Tongue (tissue), 1 donor: ENCODE measurements at regions not wholly inside any gene's neighbourhood (a gene's known extent, or its start where the extent isn't known, plus 50 kb on each side); places are given as distances from the start of the nearest gene placed in this dataset.
A peak's percentile ranks its signal among the peaks of the same experiment; 100 is the strongest.
"Not testable (repeated sequence)": the region's sequence is repeated elsewhere in the genome, so short reads cannot be mapped to it uniquely, and the experiment has no call there.

Experiments used
- DNase-seq: peaks from one replicate; pipeline ENCODE4 v3.0.0-alpha.2; 2015

- DNase-seq: no peak
These were observed 148.3 kb upstream of the PFKP start for GRCh38 chr10:2919016-2919415.

DNA sequence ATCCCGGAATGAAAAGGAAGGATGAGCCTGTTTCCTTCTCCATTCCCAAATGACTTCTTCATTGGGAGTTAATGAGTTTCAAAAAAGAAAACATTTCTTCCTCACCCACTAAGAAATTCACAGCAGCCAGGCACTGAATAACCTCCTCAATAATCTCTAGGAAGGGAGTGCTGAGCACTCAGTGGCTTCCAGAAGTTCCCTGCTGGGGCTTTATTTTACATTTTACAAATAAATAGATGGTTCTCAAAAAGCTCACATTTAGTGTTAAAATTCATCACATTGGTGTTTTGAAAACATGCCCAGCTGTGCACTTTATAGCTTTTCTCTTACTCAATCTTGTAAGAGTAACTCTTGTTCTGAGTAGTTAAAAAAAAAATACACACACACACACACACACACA, 148.9 kb upstream of the PFKP start:
- no peak for DNase-seq

DNA sequence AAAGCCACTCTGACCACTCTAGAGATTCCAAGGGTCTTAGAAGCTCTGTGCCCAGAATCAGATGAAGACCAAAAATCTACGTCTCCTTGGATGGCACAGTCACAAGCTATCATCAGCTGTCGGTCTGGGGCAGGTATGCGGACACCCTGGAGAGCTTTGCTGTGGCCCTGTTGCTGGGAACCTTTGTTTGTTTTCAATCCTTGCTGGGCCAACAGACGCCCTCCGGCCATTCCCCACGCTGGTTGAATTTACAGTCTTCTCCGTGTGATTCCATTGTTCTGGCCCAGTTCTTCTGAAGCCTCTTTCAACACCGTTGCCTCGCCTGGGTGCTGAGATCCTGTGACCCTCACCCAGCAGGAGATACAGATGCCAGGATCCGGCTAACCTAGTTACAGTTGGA, 149.4 kb upstream of the PFKP start:
- no peak for DNase-seq

DNA sequence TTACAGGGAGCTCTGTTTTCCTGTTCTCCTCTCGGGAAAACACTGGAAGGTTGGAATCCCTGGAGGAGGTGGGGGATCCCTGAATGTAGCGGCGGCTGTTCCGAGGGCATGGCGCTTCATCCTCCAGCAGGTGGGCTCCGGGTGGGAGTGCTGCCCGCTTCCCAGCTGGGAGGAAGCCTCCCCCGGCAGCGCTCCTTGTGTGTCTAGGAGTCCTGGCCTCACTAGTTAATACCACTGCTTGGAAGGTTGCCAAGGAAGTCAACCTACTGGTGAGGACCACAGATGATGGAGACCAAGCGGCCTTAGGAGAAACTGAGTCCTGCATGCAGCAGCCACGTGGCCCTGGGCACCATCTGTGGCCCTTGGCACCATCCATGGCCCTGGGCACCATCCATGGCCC, 151.9 kb upstream of the PFKP start:
- no peak for DNase-seq

DNA sequence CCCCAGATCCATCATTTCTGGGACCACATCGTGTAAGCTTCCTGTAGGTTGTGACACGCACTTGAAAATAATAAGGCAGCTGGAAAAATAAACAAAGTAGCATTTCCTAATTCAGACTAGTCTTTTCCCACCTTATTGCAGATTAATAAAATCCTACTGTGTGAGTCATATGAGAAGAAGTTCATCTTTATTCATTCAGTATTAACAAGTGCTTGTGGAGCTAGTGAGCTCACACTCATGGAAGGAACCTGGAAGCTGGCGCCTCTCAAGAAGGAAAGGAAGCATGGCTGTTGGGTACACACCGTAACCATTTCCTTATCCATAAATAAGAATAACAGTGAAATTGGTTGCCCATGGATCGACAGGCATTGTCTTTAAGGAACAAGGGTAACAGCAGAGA, 152.6 kb upstream of the PFKP start:
- DNase-seq: no peak

GRCh38 chr10:2913474-2913873, 153.9 kb upstream of the PFKP start:
- no peak for DNase-seq

- DNase-seq: no peak
These were observed 156.7 kb upstream of the PFKP start for GRCh38 chr10:2910656-2911055.

DNA sequence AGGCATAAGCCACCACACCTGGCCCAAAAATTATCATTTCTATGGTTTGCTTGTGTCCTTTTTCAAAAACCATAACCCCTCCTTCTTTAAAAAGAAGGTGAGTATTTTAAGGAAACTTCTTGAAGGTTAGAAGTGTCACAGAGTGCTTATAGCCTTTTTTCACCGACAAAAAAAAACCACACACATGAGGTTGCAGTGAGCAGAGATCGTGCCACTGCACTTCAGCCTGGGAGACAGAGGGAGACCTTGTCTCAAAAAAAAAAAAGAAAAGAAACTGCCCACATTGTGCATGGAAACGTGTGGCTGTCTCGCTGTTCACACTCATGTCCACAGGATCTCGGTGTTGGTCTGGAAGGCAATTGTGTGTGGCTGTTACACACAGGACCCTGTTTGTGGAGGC, 157.4 kb upstream of the PFKP start:
- no peak for DNase-seq

- no peak for DNase-seq
These were observed 158.3 kb upstream of the PFKP start for GRCh38 chr10:2908851-2909630.

DNA sequence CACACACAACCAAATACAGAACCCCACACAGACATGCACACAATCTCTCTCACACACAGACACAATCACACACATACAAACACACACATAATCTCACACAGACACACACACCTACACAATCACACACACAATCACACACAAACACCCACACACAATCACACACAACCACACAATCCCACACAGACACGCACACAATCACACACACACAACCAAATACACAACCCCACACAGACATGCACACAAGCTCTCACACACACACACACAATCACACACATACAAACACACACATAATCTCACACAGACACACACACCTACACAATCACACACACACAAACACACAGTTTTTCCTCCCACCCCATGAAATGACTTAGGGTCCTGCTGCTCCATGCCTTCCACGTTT, 160.4 kb upstream of the PFKP start:
- no peak for DNase-seq

DNA sequence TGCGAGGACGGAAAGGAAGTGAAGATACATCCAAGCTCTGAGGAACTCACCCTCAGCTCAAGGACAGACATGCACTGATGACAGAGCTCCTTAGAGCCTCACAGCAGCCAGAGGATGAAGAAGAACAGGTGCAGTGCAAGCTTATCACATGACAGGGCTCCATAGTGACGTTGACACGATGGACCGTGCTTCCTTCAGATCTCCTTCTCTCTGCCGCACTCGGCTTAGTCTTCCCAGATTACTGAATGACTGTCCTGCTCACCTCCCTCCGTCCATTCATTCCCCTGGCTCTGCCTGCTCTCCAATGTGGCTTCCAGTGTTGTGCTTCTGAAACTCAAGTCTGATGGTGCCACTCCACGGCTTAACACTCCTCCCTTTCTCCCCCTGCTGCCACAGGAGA, 161.5 kb upstream of the PFKP start:
- DNase-seq: peak; percentile 62

DNA sequence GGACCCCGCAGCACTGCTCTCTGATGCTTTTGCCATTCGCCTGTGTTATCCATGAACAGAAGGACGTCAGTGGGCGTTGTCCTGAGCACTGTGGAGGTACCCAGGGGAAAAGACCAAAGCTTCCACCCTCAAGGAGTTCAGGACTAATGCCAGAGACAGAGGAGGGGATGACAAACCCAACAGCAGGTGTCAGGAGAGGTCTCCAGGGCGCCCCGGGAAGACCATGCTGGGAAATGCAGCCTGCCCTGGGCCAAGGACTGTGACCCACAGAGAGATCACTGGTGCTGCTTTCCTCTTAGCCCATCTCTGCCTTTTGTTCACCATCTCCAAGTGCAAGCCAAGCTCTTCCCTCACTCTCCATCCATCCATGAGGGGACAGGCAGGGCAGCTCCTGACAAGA, 166.8 kb upstream of the PFKP start:
- DNase-seq: no peak

- no peak for DNase-seq
These were observed 167.9 kb upstream of the PFKP start for GRCh38 chr10:2899246-2899951.

- DNase-seq: no peak
These were observed 168.9 kb upstream of the PFKP start for GRCh38 chr10:2898509-2898860.

GRCh38 chr10:2897619-2898508, 169.5 kb upstream of the PFKP start:
- DNase-seq: no peak

DNA sequence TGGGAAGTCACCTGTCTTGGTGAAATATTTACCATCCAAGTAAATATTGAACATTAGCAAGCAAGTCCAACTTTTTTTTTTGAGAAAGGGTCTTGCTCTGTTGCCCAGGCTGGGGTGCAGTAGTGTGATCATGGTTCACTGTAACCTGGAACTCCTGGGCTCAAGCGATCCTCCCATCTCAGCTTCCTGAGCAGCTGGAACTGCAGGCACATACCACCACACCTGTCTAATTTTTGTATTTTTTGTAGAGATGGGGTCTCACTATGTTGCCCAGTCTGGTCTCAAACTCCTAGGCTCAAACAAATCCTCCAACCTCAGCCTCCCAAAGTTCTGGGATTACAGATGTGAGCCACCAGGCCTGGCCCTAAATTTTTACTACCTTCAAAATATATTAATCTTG, 171.0 kb upstream of the PFKP start:
- not testable (repeated sequence) for DNase-seq

DNA sequence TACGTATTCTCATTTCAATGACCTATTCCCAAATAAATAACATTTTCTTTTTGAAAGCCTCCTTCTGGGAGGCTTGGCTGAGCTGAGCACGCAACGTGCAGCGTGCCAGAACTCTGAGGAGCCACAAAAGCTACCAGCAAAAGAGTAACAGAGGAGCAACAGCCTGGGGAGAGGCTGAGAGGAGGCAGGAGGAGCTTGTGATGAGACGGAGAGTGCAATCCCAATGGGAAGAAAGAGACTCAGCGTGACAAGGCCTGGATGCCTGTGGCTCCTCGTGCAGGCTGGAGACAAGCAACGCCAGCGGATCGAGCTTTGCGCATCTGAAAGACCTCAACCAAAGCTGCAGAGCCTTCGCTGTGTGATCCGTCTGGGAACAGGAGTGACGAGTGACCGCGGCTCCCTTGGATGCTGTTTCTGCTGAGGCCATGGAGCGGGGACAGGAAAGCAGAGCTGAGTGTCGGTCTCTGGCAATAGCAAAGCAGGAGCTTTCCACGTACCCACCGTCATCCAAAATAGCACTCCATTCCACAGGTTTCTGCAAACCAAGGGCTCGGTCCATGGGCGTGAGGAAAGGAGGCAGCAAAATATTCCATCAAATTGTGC, 171.7 kb upstream of the PFKP start:
- no peak for DNase-seq

- DNase-seq: no peak
These were observed 173.4 kb upstream of the PFKP start for GRCh38 chr10:2893991-2894390.

- DNase-seq: no peak
These were observed 174.0 kb upstream of the PFKP start for GRCh38 chr10:2893158-2893845.

- no peak for DNase-seq
These were observed 175.6 kb upstream of the PFKP start for GRCh38 chr10:2891770-2892124.

GRCh38 chr10:2891073-2891769, 176.1 kb upstream of the PFKP start:
- DNase-seq: no peak

GRCh38 chr10:2890093-2890492, 177.3 kb upstream of the PFKP start:
- DNase-seq: no peak
